Heart left ventricle (tissue), 16 donors: ENCODE measurements at regions not wholly inside any gene's neighbourhood (a gene's known extent, or its start where the extent isn't known, plus 50 kb on each side); places are given as distances from the start of the nearest gene placed in this dataset.
"Not testable (repeated sequence)": the region's sequence is repeated elsewhere in the genome, so short reads cannot be mapped to it uniquely, and the experiment has no call there.

Experiments
- ATAC-seq, 4 donors: fragments of 200-7000 bp; cut with Tn5 transposase; one replicate each; pipeline ENCODE4 v1.9.1; 2020 to 2022; ENCODE audit warnings: moderate library complexity in 4 of 4, mild to moderate bottlenecking in 3 of 4, moderate number of reproducible peaks in 1 of 4
- DNase-seq, 5 donors: peaks; one replicate each; pipeline ENCODE4 v3.0.0-alpha.2; 2020
- H3K27ac ChIP-seq, 12 donors: fragments of 200-600 bp; sonication (generic) in 4 of 12; one replicate each; pipeline versions ENCODE4 v1.5.0 to v1.8.0; 2016 to 2022; ENCODE audit warnings: mild to moderate bottlenecking in 2 of 12
- H3K27me3 ChIP-seq, 9 donors: fragments of 200-600 bp; sonication (generic) in 2 of 9; one replicate each; pipeline versions ENCODE4 v1.5.1 to v1.8.0; 2016 to 2022; ENCODE audit warnings: mild to moderate bottlenecking in 3 of 9
- H3K36me3 ChIP-seq, 9 donors: fragments of 200-600 bp; sonication (generic) in 2 of 9; one replicate each; pipeline versions ENCODE4 v1.5.0 to v1.8.0; 2018 to 2022; ENCODE audit warnings: mild to moderate bottlenecking in 2 of 9
- H3K4me1 ChIP-seq, 12 donors: fragments of 200-600 bp; sonication (generic) in 4 of 12; one replicate each; pipeline versions ENCODE4 v1.5.0 to v1.8.0; 2016 to 2022; ENCODE audit warnings: mild to moderate bottlenecking in 3 of 12
- H3K4me3 ChIP-seq, 12 donors: fragments of 200-600 bp; sonication (generic) in 4 of 12; one replicate each; pipeline versions ENCODE4 v1.5.0 to v1.8.0; 2017 to 2022; ENCODE audit warnings: mild to moderate bottlenecking in 9 of 12, moderate library complexity in 4 of 12
- H3K9me3 ChIP-seq, 12 donors: fragments of 200-600 bp; sonication (generic) in 4 of 12; one replicate each; pipeline versions ENCODE4 v1.5.0 to v1.8.0; 2016 to 2022; ENCODE audit warnings: mild to moderate bottlenecking in 1 of 12
- CTCF ChIP-seq, 12 donors: fragments of 200-600 bp; sonication (generic) in 4 of 12; IDR thresholded peaks; one replicate each; pipeline versions ENCODE4 v1.5.0 to v1.8.0; 2018 to 2022; ENCODE audit warnings: antibody characterized with exemption in 12 of 12, mild to moderate bottlenecking in 5 of 12
- POLR2A ChIP-seq, 2 donors: fragments of 450-650 bp; IDR thresholded peaks; one replicate each; pipeline ENCODE4 v1.6.1; 2017; ENCODE audit warnings: antibody characterized with exemption in 2 of 2, mild to moderate bottlenecking in 2 of 2, moderate library complexity in 2 of 2
- WGBS, 4 donors: extraction: QIAGEN DNeasy Blood & Tissue Kit in 2 of 4; methylation state at CpG; one replicate each; pipeline versions ENCODE4 v1.1.5 to v1.1.7; 2013 to 2018; 5-methylcytosine and 5-hydroxymethylcytosine counted together
- intact Hi-C, 10 donors: fragments of 100-400 bp; cut with DNase I; formaldehyde crosslinking; loops; one replicate each; pipeline versions ENCODE4 v1.11.1 to v1.14.2; 2022
- donor health status: ischemic (EF 13 %, LVEDD 7.1; RV severe dilation, severe dysfunction).
- donor health status: healthy with polysubstance abuse.
- donor health status: DM: no; HTN: yes; CAD: no.
- donor health status: DM: no; HTN: no; CAD: no.
- donor health status: ischemic (EF 25% LVEDD 6.9; RV normal size, moderate dysfunction).
- donor health status: ischemic (EF 25% LVEDD 5.7; RV mildly dilated, moderate dysfunction).
- donor health status: healthy.
- donor health status: DM: yes; HTN: yes; CAD: no.
- donor health status: ischemic (EF 35%, LVEDD 5.7; RV mildly dilated, moderate dysfunction).
- donor health status: nonischemic (EF 11% LVEDD 7.7; RV severe dilation, severe dysfunction).
- donor health status: DM: yes; HTN: yes; CAD: no.
- donor health status: PGD.
- donor health status: ischemic (EF 29% LVEDD 5.4; RV normal size, mild dysfunction).
- donor health status: nonischemic (EF 23%, LVEDD 6.1; RV moderate dilation, normal function).

- H3K36me3 ChIP-seq, intact Hi-C loops, H3K4me1 ChIP-seq, H3K27me3 ChIP-seq, H3K9me3 ChIP-seq, H3K4me3 ChIP-seq, H3K27ac ChIP-seq, DNase-seq: not testable (repeated sequence)
- WGBS, 4 donors: 86% methylated on average over 2 of the region's 5 CpGs; no CpG with 5 or more reads in 3 of the 4 donors
- ATAC-seq: peak in 1 of 4 donors; percentile 53
Measured at GRCh38 chr13:86253497-86253896, 454.3 kb upstream of the SLITRK6 start.

DNA sequence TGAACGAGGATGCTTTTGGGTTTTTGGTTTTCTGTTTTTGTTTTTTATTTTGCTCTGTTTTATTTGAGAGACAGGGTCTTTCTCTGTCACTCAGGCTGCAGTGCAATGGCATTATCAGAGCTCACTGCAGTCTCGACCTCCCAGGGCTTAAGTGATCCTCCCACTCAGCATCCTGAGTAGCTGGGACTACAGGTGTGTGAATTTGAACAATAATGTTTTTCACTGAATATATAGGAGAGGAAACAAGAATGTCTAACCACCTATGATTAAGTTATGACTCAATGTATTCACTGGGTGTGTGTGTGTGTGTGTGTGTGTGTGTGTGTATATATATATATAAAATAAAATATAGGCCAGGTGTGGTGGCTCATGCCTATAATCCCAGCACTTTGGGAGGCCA is 456.6 kb upstream of the SLITRK6 start:
- intact Hi-C loops, H3K27ac ChIP-seq, H3K36me3 ChIP-seq, ATAC-seq, H3K4me1 ChIP-seq, DNase-seq, H3K9me3 ChIP-seq, H3K4me3 ChIP-seq, H3K27me3 ChIP-seq: not testable (repeated sequence)
- WGBS, 4 donors: no CpG with 5 or more reads among the region's 2 CpGs

DNA sequence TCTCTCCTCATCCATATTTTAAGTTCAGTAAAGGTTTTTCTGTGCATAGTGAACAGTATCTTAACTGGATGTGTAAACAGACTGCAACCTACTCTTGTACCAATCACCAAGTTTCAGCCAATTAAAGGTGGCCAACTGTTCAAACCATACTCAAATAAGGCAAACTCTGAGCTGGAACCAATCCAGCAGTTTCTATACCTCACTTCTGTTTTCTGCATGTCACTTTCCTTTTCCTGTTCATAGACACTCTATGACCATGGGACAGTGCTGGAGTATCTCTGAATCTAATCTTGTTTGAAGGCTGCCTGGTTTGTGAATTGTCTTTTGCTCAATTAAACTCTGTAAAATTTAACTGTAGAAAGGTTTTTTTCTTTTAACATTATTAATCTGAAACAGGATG is 470.3 kb upstream of the SLITRK6 start:
- no peaks in the 10 kb centered on the region for H3K27me3 ChIP-seq
- intact Hi-C loops: no loop called here
- H3K9me3 ChIP-seq: peaks cover 0 to 4% (median 0%) of the 10 kb centered on the region in 12 donors
- TF ChIP-seq POLR2A (IDR thresholded peaks at IDR 0.05) (no peak), CTCF (IDR thresholded peaks at IDR 0.05) (no peak)
- ATAC-seq: no peak
- H3K4me3 ChIP-seq: no peak overlapping the region
- H3K4me1 ChIP-seq: no peaks in the 10 kb centered on the region
- DNase-seq: no peak
- no peaks in the 10 kb centered on the region for H3K36me3 ChIP-seq
- H3K27ac ChIP-seq: no peak overlapping the region

DNA sequence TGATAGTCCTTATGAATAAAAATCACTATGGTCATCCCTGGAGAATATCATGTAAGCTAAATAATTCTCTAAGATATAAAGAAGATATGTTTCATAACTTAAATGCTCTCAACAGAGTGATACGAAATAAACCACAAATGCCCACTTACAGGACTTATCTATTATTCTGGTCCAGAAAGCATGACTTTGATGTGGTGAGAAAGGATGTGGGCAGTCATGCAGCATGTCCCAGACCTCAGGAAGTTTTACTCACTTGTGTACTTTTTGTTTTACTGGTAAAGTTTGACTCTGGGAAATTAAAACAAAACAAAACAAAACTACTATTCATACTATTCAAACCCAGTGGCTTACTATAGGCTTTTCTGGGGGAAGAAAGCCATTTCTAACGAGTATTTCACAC is 483.2 kb upstream of the SLITRK6 start:
- Histone ChIP-seq H3K9me3 (peaks cover 0 to 5% (median 0%) of the 10 kb centered on the region in 12 donors), H3K36me3 (no peaks in the 10 kb centered on the region), H3K4me1 (no peaks in the 10 kb centered on the region), H3K27ac (no peak overlapping the region), H3K27me3 (no peaks in the 10 kb centered on the region), H3K4me3 (no peak overlapping the region)
- WGBS, 4 donors: 10 to 22% (median 15%) methylated on average over 2 of the region's 2 CpGs
- TF ChIP-seq POLR2A (IDR thresholded peaks at IDR 0.05) (no peak), CTCF (IDR thresholded peaks at IDR 0.05) (no peak)
- intact Hi-C loops: no loop called here
- DNase-seq (no peak), ATAC-seq (no peak)

DNA sequence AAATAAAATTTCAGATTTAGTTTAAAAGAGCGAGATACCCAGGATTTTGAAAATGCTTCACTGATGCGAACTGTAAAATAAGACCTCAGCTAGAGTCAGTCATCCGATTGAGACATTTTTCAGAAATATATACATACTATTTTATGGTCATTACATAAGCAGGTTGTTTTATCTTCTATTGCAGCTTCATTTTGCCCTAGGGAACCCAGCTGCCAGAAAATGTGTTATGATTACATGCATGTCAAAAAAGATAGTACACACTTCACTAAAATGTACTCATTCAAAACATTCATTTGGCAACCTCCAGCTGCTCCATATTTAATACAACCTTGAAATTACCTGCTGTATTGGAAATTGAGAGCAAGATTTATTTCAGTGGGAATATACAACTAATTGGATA is 483.8 kb upstream of the SLITRK6 start:
- Histone ChIP-seq H3K27me3 (no peaks in the 10 kb centered on the region), H3K27ac (no peak overlapping the region), H3K36me3 (no peaks in the 10 kb centered on the region), H3K4me1 (no peaks in the 10 kb centered on the region), H3K4me3 (no peak overlapping the region), H3K9me3 (peaks cover 0 to 5% (median 0%) of the 10 kb centered on the region in 12 donors)
- ATAC-seq (no peak), DNase-seq (no peak)
- WGBS, 4 donors: 86 to 95% (median 91%) methylated on average over 3 of the region's 3 CpGs
- TF ChIP-seq POLR2A (IDR thresholded peaks at IDR 0.05) (no peak), CTCF (IDR thresholded peaks at IDR 0.05) (no peak)
- intact Hi-C loops: no loop called here
